Neural progenitor cell (in vitro differentiated cells): ENCODE measurements at regions not wholly inside any gene's neighbourhood (a gene's known extent, or its start where the extent isn't known, plus 50 kb on each side); places are given as distances from the start of the nearest gene placed in this dataset.

Experiments used
- EZH2phosphoT487 ChIP-seq: fragments of 200-600 bp; sonication (generic); IDR thresholded peaks from 2 replicates; pipeline ENCODE4 v1.6.1; 2017; ENCODE audit warnings: antibody characterized with exemption
- TF ChIP-seq, protein P1 (sequence below): fragments of 200-600 bp; sonication (generic); IDR thresholded peaks from 2 replicates; pipeline ENCODE4 v1.5.1; 2017; ENCODE audit warnings: antibody characterized with exemption, mild to moderate bottlenecking

DNA sequence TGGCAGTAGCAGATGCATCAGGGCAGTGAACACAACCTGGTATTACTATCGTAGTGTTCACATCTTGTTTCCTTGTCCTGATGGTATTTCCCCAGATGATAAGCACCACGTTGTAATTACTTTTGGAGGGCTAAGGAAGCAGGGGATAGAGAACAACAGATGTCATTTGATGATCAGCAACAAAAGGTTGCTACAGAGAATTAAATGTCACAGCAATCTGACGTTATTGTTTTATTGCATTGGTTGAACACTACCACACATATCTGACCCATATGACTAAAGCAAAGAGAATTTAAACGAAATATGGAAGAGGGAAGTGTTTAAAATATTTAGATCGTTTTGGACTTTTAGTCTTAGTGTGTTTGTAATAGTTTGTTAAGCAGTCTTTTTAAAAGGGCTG, 408.3 kb downstream of the SH3GL2 start:
- TF ChIP-seq, protein P1, sequence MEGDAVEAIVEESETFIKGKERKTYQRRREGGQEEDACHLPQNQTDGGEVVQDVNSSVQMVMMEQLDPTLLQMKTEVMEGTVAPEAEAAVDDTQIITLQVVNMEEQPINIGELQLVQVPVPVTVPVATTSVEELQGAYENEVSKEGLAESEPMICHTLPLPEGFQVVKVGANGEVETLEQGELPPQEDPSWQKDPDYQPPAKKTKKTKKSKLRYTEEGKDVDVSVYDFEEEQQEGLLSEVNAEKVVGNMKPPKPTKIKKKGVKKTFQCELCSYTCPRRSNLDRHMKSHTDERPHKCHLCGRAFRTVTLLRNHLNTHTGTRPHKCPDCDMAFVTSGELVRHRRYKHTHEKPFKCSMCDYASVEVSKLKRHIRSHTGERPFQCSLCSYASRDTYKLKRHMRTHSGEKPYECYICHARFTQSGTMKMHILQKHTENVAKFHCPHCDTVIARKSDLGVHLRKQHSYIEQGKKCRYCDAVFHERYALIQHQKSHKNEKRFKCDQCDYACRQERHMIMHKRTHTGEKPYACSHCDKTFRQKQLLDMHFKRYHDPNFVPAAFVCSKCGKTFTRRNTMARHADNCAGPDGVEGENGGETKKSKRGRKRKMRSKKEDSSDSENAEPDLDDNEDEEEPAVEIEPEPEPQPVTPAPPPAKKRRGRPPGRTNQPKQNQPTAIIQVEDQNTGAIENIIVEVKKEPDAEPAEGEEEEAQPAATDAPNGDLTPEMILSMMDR: no peak
- TF ChIP-seq EZH2phosphoT487: no peak
